GM18870 (cell line): ENCODE measurements at regions not wholly inside any gene's neighbourhood (a gene's known extent, or its start where the extent isn't known, plus 50 kb on each side); places are given as distances from the start of the nearest gene placed in this dataset.

Experiments used
- ATAC-seq: cut with Tn5 transposase; IDR thresholded peaks from one replicate; pipeline ENCODE4 v1.9.1; 2021; ENCODE audit warnings: moderate library complexity; ENCODE audit not compliant: unreplicated experiment

DNA sequence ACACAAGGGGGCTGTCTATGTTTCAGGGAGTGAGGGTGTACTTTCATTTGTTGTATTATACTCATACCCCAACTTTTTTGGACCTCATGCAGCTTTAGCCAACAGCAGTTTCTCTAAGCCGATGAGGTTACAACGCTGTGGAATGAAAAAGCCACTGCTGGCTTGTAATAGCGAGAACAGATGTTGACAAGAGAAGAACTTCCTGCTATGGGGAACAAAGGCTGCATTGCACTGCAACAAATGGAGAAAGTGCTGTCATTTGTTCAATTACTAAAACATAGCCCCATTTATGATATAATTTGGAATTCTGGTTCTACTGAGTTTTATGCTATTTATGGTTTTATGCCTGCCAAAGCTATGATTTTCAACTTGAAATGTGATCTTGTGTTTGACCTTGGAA lies 104.2 kb upstream of the TMEM72 start:
- no peak for ATAC-seq

DNA sequence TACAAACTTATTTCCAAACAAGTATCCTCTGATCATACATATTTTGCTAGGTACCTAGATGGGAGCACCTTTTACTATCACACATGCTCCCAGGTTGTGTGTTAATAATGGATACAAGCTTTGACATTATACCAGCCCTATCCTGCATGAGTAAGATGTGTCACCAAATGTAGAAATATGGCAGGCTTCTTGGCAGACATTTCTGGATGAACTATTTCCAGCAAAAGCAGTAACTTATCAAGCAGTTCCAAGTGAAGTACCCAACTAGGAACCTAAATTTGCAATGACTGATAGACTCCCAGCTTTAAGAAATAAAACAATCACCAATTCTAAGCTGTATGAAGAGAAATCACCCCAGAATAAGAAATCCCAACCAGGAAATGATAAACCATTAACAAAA lies 103.7 kb upstream of the TMEM72 start:
- no peak for ATAC-seq

DNA sequence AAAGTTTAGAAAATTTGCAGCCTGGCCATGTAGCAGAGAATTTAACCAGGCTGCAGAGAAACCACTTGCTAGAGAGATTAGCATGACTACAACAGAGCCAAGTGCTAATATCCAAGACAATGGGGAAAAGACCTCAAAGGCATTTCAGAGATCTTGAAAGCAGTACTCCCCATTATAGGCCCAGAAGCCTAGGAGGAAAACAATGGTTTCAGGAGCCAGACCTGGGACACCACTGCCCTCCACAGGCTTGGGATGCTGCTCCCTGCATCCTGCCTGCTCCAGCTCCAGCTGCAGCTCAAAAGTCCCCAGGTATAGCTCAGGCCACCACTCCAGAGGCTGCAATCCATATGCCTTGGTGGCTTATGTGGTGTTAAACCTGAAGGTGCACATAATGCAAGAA lies 101.5 kb upstream of the TMEM72 start:
- ATAC-seq: no peak

DNA sequence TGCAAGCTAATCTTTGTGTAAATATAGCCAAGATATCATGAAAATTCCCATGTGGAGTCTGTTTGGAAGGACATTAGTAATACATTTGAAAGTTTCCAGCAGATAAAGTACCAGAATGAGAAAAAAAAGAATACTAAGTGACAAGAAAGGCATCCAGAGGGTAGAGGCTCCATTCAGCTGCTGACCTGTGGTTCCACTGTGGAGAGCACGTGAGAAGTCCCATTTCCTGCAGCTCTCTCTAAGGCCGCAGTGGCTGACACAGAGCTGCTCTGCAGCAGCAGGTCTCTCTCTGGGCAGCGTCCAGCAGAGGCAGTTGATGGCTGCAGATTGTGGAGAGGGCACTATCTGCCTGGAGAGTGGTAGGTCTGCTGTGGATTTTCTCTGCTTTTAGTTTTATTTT lies 100.1 kb upstream of the TMEM72 start:
- ATAC-seq: no peak

DNA sequence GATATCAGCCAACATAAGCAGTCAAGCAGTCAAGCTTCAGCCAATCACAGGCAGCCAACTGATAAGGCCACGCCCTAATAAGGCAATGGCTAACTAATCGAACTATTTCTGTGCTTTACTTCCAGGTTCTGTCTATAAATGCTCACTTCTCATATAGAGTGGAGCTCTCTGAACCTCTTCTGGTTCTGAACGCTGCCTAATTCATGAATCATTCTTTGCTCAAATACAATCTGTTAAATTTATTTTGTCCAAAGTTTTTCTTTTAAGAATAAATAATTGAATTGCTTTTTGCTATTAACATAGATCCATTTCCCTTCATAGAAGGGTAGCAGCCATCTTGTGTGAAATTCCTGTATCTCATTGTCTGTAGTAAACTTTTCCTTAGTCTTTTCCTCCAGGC lies 97.9 kb upstream of the TMEM72 start:
- no peak for ATAC-seq

DNA sequence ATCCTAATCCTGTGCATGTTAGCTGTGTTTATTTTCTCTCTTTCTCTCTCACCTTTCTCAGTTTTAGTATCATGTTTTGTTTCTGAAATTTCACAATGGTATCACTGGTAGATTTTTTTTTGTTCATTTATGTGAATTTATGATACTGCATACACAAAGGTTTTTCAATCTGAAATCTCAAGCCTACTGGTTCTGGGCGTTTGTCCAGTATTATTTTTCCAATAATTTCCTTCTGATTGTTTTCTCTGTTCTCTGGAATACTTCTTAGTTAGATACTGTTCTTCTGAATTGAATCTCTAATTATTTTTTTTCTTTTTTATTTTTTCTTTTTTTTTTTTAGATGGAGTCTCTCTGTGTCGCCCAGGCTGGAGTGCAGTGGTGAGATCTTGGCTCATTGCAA lies 96.2 kb upstream of the TMEM72 start:
- no peak for ATAC-seq

DNA sequence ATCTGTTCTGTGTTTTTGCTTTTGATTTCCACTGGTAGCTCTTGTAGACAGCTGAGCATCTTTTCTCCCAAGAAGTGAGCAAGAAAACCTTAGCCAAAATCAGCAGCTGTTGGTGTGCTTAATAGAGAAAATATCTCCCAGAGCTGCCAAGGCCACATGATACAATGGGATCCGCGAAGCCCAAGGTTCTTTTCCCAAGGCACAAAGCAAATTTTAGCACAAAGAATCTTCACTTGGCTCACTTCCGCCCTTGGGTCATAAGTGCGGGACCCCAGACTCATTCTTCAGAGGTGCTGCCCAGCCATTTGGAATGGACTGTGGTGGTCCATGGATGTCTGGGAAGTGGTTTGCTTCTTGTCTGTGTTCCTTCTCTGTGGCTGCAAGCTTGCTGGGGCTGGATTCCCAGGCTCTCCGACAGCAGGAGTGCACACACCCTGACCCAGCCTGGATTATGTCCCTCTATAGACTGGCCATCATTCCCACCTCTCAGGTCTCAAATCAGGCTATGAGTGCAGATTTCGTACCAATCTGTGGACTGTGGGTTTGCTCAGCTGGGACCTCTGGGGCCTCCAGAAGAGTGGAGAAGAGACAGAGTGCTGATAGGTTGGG lies 93.0 kb upstream of the TMEM72 start:
- ATAC-seq: no peak

DNA sequence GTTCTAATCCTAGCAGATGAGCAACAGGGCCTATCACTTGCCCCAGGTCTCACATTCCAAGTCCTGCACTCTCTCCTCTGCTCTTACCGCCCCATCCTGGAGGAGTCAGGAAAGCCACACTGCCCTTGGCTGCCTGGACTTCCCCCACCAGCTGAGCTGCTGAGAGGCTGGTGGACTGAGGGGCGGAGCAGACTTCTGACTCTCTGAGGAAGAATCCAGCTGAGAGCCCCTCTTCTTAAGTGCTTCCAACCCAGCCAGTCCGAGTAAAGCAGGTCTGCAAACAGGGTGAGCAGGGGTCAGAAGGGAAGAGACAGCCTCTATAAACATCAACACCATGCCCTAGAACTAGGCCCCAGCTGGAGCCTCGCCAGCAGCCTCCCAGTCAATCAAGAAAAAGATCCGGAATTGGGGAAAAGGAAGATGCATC lies 92.4 kb upstream of the TMEM72 start:
- ATAC-seq: no peak

DNA sequence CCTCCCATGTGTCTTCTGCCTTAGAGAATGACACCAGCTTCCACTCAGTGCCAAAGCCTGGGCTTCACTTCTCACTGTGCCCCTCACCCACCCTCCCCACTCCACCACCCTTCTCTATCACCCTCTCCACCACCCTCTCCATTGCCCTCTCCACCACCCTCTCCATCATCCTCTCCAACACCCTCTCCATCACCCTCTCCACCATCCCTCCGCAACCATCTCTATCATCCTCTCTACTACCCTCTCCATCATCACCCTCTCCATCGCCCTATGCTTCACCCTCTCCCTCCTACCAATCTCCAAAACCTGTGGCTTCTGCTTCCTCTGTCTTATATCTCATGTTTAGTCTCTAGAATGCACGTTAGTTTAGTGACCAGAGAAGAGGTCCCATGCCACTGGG lies 91.0 kb upstream of the TMEM72 start:
- ATAC-seq: no peak

DNA sequence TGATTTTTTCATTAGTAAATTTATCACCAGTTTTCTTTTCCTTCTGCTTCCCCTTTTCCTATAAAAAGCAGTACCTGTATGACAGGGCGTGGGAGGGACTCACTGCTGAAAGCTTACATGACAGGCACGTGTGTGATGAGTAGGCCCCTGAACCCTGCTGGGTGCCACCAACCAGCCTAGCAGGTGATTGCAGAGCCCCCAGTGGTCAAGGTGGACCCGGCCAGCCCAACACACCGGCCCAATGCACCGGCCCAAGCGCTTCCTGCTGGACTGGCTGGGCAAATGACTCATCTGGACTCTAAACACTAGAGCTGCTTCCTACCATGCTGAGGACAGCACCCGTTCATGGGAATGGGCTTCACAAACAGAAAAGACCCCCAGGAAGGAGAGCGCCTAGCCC lies 89.8 kb upstream of the TMEM72 start:
- ATAC-seq: no peak

DNA sequence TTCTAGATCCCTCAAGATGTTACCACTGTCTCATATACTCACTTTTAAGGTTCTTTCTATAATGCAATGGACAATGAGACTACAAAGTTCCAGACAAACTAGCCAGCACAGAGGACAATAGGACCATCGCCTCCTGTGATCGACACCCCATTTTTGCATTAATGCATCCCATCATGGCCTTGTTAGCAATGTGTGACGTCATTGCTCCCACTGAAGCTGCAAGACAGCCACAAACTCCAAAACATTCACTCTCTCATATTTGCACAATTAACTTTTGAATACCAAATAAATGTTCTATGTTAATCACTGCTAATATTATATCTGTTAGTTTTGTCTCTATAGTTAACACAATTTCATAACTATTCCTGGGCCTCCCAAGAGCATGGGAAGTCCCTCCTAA lies 88.8 kb upstream of the TMEM72 start:
- ATAC-seq: no peak

DNA sequence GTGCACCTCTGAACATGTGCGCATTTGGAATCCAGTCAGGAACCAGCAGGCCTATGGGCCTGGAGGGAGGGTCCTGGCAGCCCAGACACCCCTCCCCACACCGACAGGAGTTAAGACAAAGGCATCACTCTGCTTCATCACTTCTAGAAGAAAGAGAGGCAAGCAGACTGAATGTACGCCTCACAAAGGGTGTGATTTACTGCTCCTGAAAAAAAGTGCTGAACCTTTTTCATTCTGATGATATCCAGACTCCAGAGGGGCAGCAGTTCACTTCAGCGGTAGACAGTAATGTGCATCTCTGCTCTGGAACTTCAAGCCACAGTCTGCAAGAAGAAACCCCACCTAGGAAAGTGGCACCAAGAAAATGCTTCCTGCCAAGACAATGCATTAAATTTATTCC lies 88.2 kb upstream of the TMEM72 start:
- ATAC-seq: no peak

DNA sequence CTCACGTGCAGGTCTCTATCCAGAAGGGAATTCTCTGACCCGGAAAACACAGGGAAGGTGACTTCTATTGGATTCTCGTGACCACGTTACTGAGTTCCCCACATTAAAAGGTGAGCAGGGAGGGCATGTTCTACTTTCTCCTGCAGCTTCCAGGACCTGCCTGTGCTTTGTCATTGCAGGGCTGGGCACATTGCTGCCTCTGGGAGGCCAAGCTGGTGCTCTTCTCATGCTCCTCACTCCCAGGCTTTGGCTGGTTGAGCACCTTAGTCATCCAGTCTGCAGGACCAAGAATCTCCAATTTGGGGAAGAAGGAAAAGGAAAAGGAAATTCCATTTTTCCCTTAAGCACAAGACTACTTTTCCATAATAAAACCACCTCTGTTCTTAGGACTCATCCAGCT lies 86.5 kb upstream of the TMEM72 start:
- ATAC-seq: no peak

DNA sequence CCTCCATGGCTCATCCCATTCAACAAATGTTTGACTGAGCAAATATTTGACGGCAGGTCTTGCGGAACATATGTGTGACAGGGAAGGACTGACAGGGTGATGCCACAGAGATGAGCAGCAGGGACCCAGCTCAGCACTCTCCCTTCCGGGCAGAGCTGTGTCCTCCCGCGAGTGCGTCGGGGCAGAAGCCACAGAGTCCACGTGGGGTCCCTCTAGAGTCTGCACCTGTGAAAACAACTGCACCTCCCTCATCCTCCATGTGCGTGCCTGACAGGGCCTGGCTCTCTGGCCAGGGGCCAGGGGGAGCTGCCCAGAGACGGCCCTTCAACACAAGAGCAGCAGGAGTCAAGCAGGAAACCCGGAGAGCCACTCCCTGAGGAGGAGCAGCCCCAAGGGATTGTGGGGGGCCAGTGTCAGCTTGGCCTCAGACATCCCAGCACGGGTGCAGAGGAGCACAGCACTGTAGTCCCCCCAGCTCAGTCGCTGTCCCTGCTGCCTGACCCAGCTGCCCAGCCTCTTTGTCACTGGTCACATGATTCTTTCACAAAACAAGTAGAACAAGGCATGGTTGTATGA lies 83.6 kb upstream of the TMEM72 start:
- no peak for ATAC-seq

DNA sequence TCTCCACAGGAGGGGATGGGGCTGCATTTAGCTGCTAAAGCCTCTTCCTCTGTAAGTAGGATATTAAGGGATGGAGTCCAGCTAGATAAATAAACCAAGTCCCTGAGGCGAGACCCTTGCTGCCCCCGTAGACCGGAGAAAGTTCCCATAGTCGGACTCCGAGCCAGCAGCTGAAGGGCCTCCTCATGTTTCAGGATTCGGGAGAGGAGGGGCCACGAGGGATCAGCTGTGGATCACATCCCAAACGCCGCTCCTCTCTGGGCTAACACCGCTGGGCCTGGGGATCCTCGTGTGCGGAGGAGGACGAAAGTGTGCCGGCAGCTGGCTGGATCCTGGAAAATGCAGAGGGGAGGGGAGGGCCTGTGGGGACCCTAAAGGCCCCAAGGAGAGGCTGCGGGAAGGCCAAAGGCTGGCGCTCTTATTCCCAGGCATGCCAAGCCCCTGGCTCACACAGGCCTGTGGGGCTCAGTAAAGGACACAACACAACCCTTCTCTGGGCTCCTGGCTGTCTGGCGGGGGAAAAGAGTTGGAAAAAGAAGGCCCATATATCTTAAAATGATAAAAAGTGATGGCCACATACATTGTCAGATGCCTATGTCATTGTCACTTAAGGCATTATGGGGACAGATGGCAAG lies 82.5 kb upstream of the TMEM72 start:
- no peak for ATAC-seq

DNA sequence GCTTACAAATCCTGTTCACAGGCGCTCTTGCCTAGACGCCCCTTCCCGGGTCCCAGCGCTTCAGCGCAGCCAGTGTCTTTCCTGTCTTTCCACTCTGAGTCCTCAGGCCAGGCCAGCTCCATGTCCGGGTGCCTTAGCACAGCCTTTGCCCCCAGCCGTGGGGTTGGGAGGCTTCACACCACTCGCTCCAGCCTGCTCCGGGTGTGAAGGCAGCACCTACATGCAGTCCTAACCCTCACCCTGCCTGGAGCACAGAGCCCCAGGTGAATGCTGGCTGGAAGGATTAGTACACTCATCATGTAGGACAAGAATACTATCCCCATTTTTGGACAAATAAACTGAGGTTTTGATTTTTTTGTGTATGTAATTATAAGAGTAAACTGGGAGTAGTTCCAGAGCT lies 81.7 kb upstream of the TMEM72 start:
- no peak for ATAC-seq

DNA sequence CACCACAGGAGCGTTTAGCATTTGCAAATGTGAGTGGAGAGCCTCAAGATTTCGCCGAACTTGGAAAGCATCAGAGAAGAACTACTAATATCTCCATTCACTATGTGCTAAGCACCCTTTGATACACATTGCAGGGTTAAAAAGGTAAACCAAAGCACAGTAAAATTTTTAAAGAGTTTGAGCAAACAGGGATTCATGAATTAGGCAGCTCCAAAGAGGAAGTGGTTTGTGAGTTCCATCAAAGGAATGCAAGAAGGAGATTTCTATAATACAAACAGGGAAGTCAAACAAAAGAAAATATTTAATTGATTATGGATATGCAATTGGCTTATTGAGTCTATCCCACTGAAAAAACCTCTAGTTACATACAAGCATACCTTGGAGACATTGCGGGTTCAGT lies 81.1 kb upstream of the TMEM72 start:
- ATAC-seq: no peak

DNA sequence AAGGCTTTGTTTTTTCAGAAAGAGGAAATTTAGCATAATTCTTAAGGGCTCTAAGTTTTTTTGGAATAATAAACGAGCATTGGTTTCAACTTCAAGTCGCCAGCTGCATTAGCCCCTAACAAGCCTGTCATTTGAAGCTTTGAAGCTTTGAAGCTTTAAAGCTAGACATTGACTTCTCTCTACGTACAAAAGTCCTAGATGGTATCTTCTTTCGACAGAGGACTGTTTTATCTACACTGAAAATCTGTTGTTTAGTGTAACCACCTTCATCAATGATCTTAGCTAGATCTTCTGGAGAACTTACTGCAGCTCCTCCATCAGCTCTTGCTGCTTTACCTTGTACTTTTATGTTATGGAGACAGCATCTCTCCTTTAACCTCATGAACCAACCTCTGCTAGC lies 79.6 kb upstream of the TMEM72 start:
- no peak for ATAC-seq

DNA sequence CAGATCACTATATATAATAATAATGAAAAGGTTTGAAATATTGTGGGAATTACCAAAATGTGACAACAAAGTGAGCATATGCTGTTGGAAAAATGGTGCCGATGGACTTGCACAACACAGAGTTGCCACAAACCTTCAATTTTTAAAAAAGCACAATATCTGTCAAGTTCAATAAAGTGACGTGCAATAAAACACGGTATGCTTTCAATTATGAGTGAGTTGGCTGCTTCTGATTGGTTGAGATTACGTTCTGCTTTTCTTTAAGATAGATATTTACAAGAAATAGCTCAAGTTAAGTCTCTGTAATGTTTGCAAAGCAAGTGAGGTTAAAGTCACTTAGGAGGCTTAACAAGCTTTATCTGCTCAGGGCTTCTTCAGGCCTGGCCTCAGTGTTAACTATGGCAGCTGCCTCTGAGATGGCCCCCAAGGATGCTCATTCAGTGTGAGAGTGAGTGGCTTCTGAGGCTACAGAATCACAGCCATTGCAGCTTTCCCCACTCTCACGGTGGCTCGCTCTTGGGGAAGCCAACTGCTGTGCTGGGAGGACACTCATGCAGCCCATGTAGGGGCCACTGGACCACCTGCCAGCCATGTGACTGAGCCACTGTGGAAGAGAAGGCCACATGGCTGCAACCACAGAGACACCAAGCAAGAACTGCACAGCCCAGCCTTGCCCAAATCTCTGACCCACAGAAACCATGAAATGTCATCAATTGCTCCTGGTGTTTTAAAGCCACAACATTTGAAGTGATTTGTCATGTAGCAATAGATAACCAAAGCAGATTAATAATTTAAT lies 78.3 kb upstream of the TMEM72 start:
- ATAC-seq: no peak

DNA sequence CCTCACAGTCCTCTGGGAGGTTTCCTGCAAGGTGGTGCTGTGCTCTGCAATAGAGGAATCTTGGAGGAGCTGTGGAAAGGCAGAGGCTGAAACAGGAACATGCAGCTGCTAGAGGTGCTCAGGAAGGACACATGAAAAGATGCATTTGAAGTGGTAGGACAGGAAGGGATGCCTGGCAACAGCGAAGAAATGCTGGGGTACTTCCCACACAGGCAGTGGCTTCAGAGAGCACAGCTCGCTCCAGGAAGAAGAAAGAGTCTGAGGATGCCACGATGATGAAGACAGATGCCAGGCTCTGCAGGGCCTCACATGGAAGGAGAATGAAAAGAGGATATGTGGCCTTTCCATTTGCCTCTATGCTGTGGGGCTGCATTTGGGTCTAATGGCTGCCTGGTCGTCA lies 77.0 kb upstream of the TMEM72 start:
- no peak for ATAC-seq

DNA sequence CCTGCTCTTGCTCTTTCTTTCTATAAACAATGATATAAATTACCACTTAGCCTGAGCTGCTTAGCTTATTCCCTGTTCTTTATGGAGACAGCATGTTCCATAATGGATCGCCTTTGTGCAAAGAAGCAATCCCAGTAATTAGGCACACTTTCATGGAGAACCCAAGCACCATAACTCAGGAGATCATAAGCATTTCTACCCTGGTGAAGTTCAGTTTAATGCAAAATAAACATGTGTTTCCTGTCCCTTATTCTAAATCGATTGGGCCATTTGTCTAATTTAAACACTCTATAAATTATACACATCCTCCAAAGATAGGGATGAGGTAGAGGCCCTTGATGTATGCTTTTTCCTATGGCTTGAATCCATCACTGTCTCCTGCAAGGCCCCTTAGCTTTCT lies 75.8 kb upstream of the TMEM72 start:
- no peak for ATAC-seq

DNA sequence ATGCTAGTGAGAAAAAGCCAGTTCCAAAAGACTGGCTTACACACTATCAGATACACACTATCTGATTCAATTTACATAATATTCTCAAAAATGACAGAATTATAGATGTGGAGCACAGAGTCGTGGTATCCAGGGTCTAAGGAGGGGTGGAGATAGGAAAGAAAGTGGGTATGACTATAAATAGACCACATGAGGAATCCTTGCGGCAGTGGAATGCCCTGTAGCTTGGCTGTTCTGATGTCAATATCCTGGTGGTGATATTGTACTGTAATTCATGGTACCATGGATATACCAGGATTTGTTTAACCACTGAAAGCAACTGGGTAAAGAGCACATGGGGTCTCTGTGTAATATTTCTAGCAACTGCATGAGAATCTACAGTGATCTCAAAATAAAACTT lies 67.7 kb upstream of the TMEM72 start:
- ATAC-seq: no peak
